GM23338 (cell line): ENCODE measurements at regions not wholly inside any gene's neighbourhood (a gene's known extent, or its start where the extent isn't known, plus 50 kb on each side); places are given as distances from the start of the nearest gene placed in this dataset.

Experiments used
- ATAC-seq: fragments of 200-7000 bp; cut with Tn5 transposase; 3 replicates; pipeline ENCODE4 v1.9.1; 2020
- DNase-seq: peaks from one replicate; pipeline ENCODE4 v3.0.0-alpha.2; 2015; ENCODE audit warnings: low spot score
- H2AFZ ChIP-seq: fragments of 200-600 bp; sonication (generic); 2 replicates; pipeline ENCODE4 v1.8.0; 2016; ENCODE audit warnings: antibody characterized with exemption, mild to moderate bottlenecking, moderate library complexity
- H3F3A ChIP-seq: fragments of 200-600 bp; sonication (generic); replicated peaks from 2 replicates; pipeline ENCODE4 v1.8.0; 2017; ENCODE audit warnings: antibody characterized with exemption, mixed run types, low read depth
- H3K27ac ChIP-seq: fragments of 200-600 bp; sonication (generic); 2 replicates; pipeline ENCODE4 v1.6.1; 2016; ENCODE audit warnings: low read depth
- H3K27me3 ChIP-seq: fragments of 200-600 bp; sonication (generic); 2 replicates; pipeline ENCODE4 v1.8.0; 2016; ENCODE audit warnings: mild to moderate bottlenecking, mixed run types, moderate library complexity; ENCODE audit not compliant: insufficient read depth
- H3K36me3 ChIP-seq: fragments of 200-600 bp; sonication (generic); 2 replicates; pipeline ENCODE4 v1.8.0; 2016; ENCODE audit warnings: mild to moderate bottlenecking; ENCODE audit not compliant: insufficient read depth
- H3K4me1 ChIP-seq: fragments of 200-600 bp; sonication (generic); 2 replicates; pipeline ENCODE4 v1.8.0; 2016; ENCODE audit warnings: mild to moderate bottlenecking, moderate library complexity; ENCODE audit not compliant: insufficient read depth
- H3K4me2 ChIP-seq: fragments of 200-600 bp; sonication (generic); 2 replicates; pipeline ENCODE4 v1.7.1; 2017; ENCODE audit warnings: mixed run types
- H3K4me3 ChIP-seq: fragments of 200-600 bp; sonication (generic); 2 replicates; pipeline ENCODE4 v1.6.1; 2016; ENCODE audit warnings: mixed run types
- H3K79me2 ChIP-seq: fragments of 200-600 bp; sonication (generic); replicated peaks from 2 replicates; pipeline ENCODE4 v1.8.0; 2017; ENCODE audit warnings: mild to moderate bottlenecking; ENCODE audit not compliant: insufficient read depth
- H3K9me2 ChIP-seq: fragments of 200-600 bp; sonication (generic); 2 replicates; pipeline ENCODE4 v1.8.0; 2017; ENCODE audit not compliant: insufficient read depth
- H4K20me1 ChIP-seq: fragments of 200-600 bp; sonication (generic); replicated peaks from 2 replicates; pipeline ENCODE4 v1.8.0; 2017; ENCODE audit warnings: mild to moderate bottlenecking; ENCODE audit not compliant: insufficient read depth
- H3K27ac Mint-ChIP-seq: 2 replicates; pipeline ENCODE4 v1.8.0; 2020; ENCODE audit warnings: inconsistent platforms, mild to moderate bottlenecking, moderate library complexity, mixed read lengths
- H3K27me3 Mint-ChIP-seq: 3 replicates; pipeline ENCODE4 v1.8.0; 2022; ENCODE audit warnings: low read depth, mild to moderate bottlenecking, moderate library complexity, mixed read lengths, inconsistent platforms; ENCODE audit not compliant: insufficient read depth, poor library complexity
- H3K36me3 Mint-ChIP-seq: 3 replicates; pipeline ENCODE4 v1.8.0; 2021; ENCODE audit warnings: low read depth, mild to moderate bottlenecking, inconsistent platforms, moderate library complexity, mixed read lengths
- H3K4me1 Mint-ChIP-seq: 3 replicates; pipeline ENCODE4 v1.8.0; 2020; ENCODE audit warnings: mild to moderate bottlenecking, inconsistent platforms, mixed read lengths
- H3K4me3 Mint-ChIP-seq: 3 replicates; pipeline ENCODE4 v1.8.0; 2021; ENCODE audit warnings: moderate library complexity, mild to moderate bottlenecking, inconsistent platforms, mixed read lengths
- H3K9me3 Mint-ChIP-seq: 3 replicates; pipeline ENCODE4 v1.8.0; 2020; ENCODE audit warnings: moderate library complexity, mild to moderate bottlenecking, inconsistent platforms, mixed read lengths
- CREB1 ChIP-seq: fragments of 250-450 bp; sonication (Bioruptor Pico); IDR thresholded peaks from 2 replicates; pipeline ENCODE4 v1.5.0; 2020; ENCODE audit warnings: low read depth, mild to moderate bottlenecking, moderate library complexity
- CTCF ChIP-seq, 2 experiments: fragments of 200-600 bp in 1 of 2; sonication (generic) in 1 of 2; conservative IDR thresholded peaks; 2 replicates each; pipeline versions ENCODE4 v1.5.1 to v1.6.1; 2016 to 2017; ENCODE audit warnings: antibody characterized with exemption in 2 of 2, low read depth in 2 of 2, mild to moderate bottlenecking in 2 of 2, moderate library complexity in 1 of 2
- EZH2 ChIP-seq: fragments of 200-600 bp; sonication (generic); IDR thresholded peaks from one replicate; pipeline ENCODE4 v1.8.0; 2017; ENCODE audit warnings: antibody characterized with exemption, mild to moderate bottlenecking, low read depth; ENCODE audit not compliant: unreplicated experiment
- EZH2phosphoT487 ChIP-seq: fragments of 200-600 bp; sonication (generic); IDR thresholded peaks from one replicate; pipeline ENCODE4 v1.8.1; 2018; ENCODE audit warnings: antibody characterized with exemption; ENCODE audit not compliant: unreplicated experiment
- JUNB ChIP-seq: IDR thresholded peaks from one replicate; pipeline ENCODE4 v1.6.1; 2016; ENCODE audit warnings: antibody characterized with exemption; ENCODE audit not compliant: unreplicated experiment
- NANOG ChIP-seq: IDR thresholded peaks from 2 replicates; pipeline ENCODE4 v1.6.1; 2016; ENCODE audit warnings: antibody characterized with exemption, borderline replicate concordance
- POLR2AphosphoS5 ChIP-seq: IDR thresholded peaks from 2 replicates; pipeline ENCODE4 v1.6.1; 2016; ENCODE audit warnings: antibody characterized with exemption, low read depth
- REST ChIP-seq: IDR thresholded peaks from one replicate; pipeline ENCODE4 v1.6.1; 2018; ENCODE audit warnings: antibody characterized with exemption; ENCODE audit not compliant: unreplicated experiment
- STAT1 ChIP-seq: IDR thresholded peaks from one replicate; pipeline ENCODE4 v1.6.1; 2016; ENCODE audit warnings: antibody characterized with exemption; ENCODE audit not compliant: unreplicated experiment
- ZNF114 ChIP-seq: fragments of 250-450 bp; sonication (Bioruptor Pico); IDR thresholded peaks from 2 replicates; pipeline ENCODE4 v1.5.0; 2020; ENCODE audit warnings: mild to moderate bottlenecking, moderate library complexity
- ZNF331 ChIP-seq: fragments of 250-450 bp; sonication (Bioruptor Pico); IDR thresholded peaks from 2 replicates; pipeline ENCODE4 v1.5.0; 2020; ENCODE audit warnings: low read depth, mild to moderate bottlenecking, moderate library complexity
- ZNF462 ChIP-seq: fragments of 250-450 bp; sonication (Bioruptor Pico); IDR thresholded peaks from 2 replicates; pipeline ENCODE4 v1.5.0; 2020; ENCODE audit warnings: mild to moderate bottlenecking, moderate library complexity
- TF ChIP-seq, protein P1 (sequence below): IDR thresholded peaks from 2 replicates; pipeline ENCODE4 v1.6.1; 2016; ENCODE audit warnings: antibody characterized with exemption

DNA sequence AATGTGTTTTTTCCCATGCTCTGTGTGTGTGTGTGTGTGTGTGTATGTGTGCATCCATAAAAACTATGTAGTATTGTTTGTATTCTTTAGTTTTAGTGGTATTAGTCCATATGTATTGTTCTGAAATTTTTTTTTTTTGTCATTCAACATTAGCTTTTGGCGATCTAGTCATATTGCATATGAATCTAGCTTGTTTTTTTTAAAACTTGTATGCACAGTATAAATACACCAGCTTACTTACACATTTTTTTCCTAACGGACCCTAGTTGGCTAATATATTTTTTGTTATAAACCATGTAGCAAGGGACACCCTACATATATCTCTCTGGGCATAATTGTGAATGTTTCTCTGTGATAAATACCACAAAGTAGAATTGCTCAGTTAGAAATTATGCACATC lies 359.7 kb downstream of the SRGAP2C start:
- Histone ChIP-seq H3K4me3 (no peak overlapping the region), H3K4me1 (no peaks in the 10 kb centered on the region), H3K9me2 (no peaks in the 10 kb centered on the region), H3K27me3 (no peaks in the 10 kb centered on the region), H3K4me2 (no peak overlapping the region), H3K36me3 (no peaks in the 10 kb centered on the region), H3K27ac (no peak overlapping the region), H3F3A (no peaks in the 10 kb centered on the region), H4K20me1 (no peaks in the 10 kb centered on the region), H3K79me2 (no peaks in the 10 kb centered on the region; the same call in 1 of the 2 replicates), H2AFZ (no peak overlapping the region)
- no peaks in the 10 kb centered on the region for H3K9me3 Mint-ChIP-seq
- ATAC-seq (no peak), DNase-seq (no peak)
- H3K36me3 Mint-ChIP-seq, result no peaks in the 10 kb centered on the region; the same call in 2 of the 3 replicates
- H3K4me1 Mint-ChIP-seq, result peaks cover 8% of the 10 kb centered on the region; the same call in 2 of the 3 replicates
- no peak overlapping the region for H3K4me3 Mint-ChIP-seq
- no peak overlapping the region; the same call in 1 of the 2 replicates for H3K27ac Mint-ChIP-seq
- no peaks in the 10 kb centered on the region for H3K27me3 Mint-ChIP-seq
- TF ChIP-seq NANOG (no peak), CREB1 (CRISPR knock-in tag) (no peak), JUNB (no peak), POLR2AphosphoS5 (no peak), EZH2 (no peak), STAT1 (no peak), REST (no peak), ZNF114 (CRISPR knock-in tag) (no peak), ZNF331 (CRISPR knock-in tag) (no peak), EZH2phosphoT487 (no peak), ZNF462 (CRISPR knock-in tag) (no peak), CTCF (conservative IDR thresholded peaks at IDR 0.05; ENCODE audit: low read depth in 2 of 2) (no peak)
- TF ChIP-seq, protein P1, sequence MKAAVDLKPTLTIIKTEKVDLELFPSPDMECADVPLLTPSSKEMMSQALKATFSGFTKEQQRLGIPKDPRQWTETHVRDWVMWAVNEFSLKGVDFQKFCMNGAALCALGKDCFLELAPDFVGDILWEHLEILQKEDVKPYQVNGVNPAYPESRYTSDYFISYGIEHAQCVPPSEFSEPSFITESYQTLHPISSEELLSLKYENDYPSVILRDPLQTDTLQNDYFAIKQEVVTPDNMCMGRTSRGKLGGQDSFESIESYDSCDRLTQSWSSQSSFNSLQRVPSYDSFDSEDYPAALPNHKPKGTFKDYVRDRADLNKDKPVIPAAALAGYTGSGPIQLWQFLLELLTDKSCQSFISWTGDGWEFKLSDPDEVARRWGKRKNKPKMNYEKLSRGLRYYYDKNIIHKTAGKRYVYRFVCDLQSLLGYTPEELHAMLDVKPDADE, result no peak
